OCI-LY1 (cell line): ENCODE measurements at regions not wholly inside any gene's neighbourhood (a gene's known extent, or its start where the extent isn't known, plus 50 kb on each side); places are given as distances from the start of the nearest gene placed in this dataset.
A peak's percentile ranks its signal among the peaks of the same experiment; 100 is the strongest.

Source experiments
- EZH2 ChIP-seq: fragments of 200-600 bp; sonication (generic), shearing (Covaris generic); IDR thresholded peaks from 2 replicates; pipeline ENCODE4 v1.8.0; 2017; ENCODE audit warnings: borderline replicate concordance, mixed run types, mild to moderate bottlenecking, antibody characterized with exemption, low read length, moderate library complexity, mixed read lengths
- TF ChIP-seq, protein P1 (sequence below): fragments of 200-600 bp; sonication (generic), shearing (Covaris generic); IDR thresholded peaks from 2 replicates; pipeline ENCODE4 v1.5.1; 2017; ENCODE audit warnings: mild to moderate bottlenecking, antibody characterized with exemption, low read length, moderate library complexity, mixed read lengths

DNA sequence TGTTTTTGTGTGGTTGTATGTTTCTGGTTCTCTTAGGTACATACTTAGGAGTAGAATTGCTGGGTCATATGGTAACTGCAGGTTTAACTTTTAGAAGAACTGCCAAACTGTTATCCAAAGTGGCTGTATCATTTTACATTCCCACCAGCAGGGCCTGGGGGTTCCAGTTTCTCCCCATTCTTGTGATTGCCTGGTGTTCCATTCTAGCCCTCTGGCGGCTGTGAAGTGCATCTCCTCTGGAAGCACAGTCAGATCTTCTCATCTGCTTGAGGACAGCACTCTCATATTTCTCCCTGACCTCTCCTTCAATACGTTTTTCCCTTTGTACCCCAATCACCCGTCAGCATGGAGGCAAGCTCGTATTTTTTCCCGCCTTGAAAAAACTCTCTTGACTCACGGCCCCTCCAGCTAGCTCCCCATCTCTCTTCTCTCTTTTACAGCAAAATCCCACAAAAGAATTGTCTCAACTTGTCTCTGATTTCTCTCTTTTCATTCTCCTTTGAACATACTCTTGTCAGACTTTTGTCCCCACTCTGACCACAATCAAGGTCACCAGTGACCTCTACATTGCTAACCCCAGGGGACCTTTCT lies 56.8 kb upstream of the THY1 start:
- TF ChIP-seq, protein P1, sequence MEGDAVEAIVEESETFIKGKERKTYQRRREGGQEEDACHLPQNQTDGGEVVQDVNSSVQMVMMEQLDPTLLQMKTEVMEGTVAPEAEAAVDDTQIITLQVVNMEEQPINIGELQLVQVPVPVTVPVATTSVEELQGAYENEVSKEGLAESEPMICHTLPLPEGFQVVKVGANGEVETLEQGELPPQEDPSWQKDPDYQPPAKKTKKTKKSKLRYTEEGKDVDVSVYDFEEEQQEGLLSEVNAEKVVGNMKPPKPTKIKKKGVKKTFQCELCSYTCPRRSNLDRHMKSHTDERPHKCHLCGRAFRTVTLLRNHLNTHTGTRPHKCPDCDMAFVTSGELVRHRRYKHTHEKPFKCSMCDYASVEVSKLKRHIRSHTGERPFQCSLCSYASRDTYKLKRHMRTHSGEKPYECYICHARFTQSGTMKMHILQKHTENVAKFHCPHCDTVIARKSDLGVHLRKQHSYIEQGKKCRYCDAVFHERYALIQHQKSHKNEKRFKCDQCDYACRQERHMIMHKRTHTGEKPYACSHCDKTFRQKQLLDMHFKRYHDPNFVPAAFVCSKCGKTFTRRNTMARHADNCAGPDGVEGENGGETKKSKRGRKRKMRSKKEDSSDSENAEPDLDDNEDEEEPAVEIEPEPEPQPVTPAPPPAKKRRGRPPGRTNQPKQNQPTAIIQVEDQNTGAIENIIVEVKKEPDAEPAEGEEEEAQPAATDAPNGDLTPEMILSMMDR = peak; percentile 34; the same call in 1 of the 2 replicates
- TF ChIP-seq EZH2 = no peak
